Astrocyte (in vitro differentiated cells and primary cell): ENCODE measurements at regions not wholly inside any gene's neighbourhood (a gene's known extent, or its start where the extent isn't known, plus 50 kb on each side); places are given as distances from the start of the nearest gene placed in this dataset.

ENCODE experiments used
- EZH2 ChIP-seq: IDR thresholded peaks from 2 replicates; pipeline ENCODE4 v1.6.1; 2012; ENCODE audit warnings: mild to moderate bottlenecking, low read length, inconsistent platforms; ENCODE audit not compliant: insufficient read depth
- TF ChIP-seq, protein P1 (sequence below): IDR thresholded peaks from 2 replicates; pipeline ENCODE4 v1.5.1; 2011; ENCODE audit warnings: low read depth, mild to moderate bottlenecking, inconsistent platforms, low read length, moderate library complexity; ENCODE audit not compliant: insufficient read depth

DNA sequence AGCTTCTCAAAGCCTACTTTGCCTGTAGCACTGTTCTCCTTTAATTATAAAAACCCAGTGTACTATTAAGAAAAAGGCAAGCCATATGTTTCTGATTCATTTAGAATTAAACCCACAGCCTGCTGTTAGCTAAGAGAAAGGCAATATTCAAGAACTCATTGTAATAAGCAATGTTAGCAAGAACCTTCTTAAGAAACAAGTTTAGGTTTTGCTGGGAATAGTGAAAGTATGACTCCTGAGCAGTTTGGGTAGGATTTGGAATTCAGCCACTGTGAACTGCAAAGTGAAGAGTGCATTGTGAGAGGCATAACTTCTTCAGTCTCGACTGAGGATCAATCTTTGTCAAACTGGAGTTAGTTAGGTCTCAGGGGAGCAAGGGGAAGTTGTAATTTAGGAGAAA lies 206.5 kb upstream of the NT5C1B start:
- TF ChIP-seq EZH2 = no peak
- TF ChIP-seq, protein P1, sequence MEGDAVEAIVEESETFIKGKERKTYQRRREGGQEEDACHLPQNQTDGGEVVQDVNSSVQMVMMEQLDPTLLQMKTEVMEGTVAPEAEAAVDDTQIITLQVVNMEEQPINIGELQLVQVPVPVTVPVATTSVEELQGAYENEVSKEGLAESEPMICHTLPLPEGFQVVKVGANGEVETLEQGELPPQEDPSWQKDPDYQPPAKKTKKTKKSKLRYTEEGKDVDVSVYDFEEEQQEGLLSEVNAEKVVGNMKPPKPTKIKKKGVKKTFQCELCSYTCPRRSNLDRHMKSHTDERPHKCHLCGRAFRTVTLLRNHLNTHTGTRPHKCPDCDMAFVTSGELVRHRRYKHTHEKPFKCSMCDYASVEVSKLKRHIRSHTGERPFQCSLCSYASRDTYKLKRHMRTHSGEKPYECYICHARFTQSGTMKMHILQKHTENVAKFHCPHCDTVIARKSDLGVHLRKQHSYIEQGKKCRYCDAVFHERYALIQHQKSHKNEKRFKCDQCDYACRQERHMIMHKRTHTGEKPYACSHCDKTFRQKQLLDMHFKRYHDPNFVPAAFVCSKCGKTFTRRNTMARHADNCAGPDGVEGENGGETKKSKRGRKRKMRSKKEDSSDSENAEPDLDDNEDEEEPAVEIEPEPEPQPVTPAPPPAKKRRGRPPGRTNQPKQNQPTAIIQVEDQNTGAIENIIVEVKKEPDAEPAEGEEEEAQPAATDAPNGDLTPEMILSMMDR = no peak
